Hepatocyte (in vitro differentiated cells): ENCODE measurements at regions not wholly inside any gene's neighbourhood (a gene's known extent, or its start where the extent isn't known, plus 50 kb on each side); places are given as distances from the start of the nearest gene placed in this dataset.

ENCODE experiments used
- EZH2 ChIP-seq: fragments of 200-600 bp; sonication (generic); IDR thresholded peaks from 2 replicates; pipeline ENCODE4 v1.6.1; 2016; ENCODE audit warnings: antibody characterized with exemption, mild to moderate bottlenecking, borderline replicate concordance
- TF ChIP-seq, protein P1 (sequence below): fragments of 200-600 bp; sonication (generic); IDR thresholded peaks from 2 replicates; pipeline ENCODE4 v1.5.1; 2016; ENCODE audit warnings: antibody characterized with exemption, mild to moderate bottlenecking; ENCODE audit not compliant: poor library complexity

DNA sequence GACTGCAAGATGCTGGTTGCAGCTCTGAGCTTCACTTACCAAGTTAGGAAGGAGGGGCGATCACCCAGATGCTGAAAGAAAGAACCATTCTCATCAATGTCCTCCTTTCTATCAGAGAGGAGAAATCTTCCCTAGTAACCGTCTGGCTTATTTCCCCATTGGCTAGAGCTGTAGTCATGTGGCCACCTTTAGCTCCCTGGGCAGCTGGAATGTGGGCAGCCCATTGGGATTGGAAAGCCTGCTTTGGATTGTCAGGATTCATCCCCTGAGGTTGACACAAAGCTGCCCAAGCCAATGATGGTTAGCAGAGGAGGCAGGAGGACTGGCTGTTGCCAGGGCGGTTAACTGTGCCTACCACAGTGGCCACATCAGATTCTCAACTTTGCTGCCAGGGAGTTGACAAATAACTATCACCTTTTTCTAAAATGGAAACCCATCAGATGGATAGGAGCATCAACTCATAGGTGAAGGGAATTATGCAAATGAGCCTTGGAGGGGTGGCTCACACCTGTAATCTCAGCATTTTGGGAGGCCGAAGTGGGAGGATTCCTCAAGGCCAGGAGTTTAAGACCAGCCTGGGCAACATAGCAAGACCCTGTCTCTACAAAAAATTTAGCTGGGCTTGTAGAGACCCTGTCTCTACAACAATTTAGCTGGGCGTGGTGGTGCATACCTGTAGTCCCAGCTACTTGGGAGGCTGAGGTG lies 206.4 kb upstream of the GALNT17 start:
- TF ChIP-seq, protein P1, sequence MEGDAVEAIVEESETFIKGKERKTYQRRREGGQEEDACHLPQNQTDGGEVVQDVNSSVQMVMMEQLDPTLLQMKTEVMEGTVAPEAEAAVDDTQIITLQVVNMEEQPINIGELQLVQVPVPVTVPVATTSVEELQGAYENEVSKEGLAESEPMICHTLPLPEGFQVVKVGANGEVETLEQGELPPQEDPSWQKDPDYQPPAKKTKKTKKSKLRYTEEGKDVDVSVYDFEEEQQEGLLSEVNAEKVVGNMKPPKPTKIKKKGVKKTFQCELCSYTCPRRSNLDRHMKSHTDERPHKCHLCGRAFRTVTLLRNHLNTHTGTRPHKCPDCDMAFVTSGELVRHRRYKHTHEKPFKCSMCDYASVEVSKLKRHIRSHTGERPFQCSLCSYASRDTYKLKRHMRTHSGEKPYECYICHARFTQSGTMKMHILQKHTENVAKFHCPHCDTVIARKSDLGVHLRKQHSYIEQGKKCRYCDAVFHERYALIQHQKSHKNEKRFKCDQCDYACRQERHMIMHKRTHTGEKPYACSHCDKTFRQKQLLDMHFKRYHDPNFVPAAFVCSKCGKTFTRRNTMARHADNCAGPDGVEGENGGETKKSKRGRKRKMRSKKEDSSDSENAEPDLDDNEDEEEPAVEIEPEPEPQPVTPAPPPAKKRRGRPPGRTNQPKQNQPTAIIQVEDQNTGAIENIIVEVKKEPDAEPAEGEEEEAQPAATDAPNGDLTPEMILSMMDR = no peak
- TF ChIP-seq EZH2 = no peak
